Stimulated activated CD4-positive, alpha-beta T cell treated with anti-CD3 and anti-CD28 coated beads, Interleukin-12 subunit alpha, Interleukin-12 subunit beta, amount 100 ng/mL, for 48 hours (primary cell): ENCODE measurements at regions not wholly inside any gene's neighbourhood (a gene's known extent, or its start where the extent isn't known, plus 50 kb on each side); places are given as distances from the start of the nearest gene placed in this dataset.
A peak's percentile ranks its signal among the peaks of the same experiment; 100 is the strongest.
"Not testable (repeated sequence)": the region's sequence is repeated elsewhere in the genome, so short reads cannot be mapped to it uniquely, and the experiment has no call there.

Experiments used
- DNase-seq, 3 donors: peaks; one replicate each; pipeline ENCODE4 v3.0.0-alpha.2; 2020; ENCODE audit warnings: low read depth in 2 of 3, low spot score in 1 of 3

DNA sequence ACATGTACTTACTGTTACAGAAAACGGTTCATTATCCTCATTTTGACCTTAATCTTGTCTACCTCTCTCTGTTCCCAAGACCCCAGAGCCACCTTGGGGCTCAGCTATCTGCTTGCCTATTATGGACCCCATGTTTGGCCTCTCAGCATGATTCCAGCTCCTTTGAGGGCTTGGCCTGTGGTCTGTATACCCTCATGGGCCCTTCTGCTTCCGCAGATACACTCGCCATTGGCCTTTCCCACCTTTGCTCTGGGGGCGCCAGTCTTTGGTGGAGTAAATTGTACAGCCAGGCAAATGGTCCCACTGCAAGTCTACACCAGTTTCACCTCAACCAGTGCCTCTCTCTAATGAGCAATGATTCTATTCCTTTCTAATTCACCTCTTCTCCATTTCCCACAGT is 109.2 kb upstream of the ZNF746 start:
- DNase-seq, result no peak

GRCh38 chr7:149605696-149606095 is 108.1 kb upstream of the ZNF746 start:
- DNase-seq, result no peak

DNA sequence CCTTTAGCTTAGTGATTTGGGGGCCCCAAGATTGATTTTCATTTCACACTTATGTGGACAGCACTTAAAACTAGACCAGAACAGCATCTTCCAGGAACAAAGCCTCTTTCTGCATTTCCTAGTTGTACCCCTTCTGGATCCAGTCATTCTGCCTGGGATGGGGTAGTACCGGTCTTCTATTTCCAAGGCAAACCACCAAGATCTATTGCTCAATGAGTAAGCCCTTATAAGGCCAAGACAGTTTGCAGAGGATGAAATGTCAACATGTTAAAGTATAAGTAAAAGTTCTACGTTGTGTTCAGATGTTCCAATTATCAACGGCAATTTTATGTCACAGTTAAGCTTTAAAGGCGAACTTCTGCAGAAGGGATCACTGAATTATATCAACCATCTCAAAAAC is 106.9 kb upstream of the ZNF746 start:
- no peak for DNase-seq

DNA sequence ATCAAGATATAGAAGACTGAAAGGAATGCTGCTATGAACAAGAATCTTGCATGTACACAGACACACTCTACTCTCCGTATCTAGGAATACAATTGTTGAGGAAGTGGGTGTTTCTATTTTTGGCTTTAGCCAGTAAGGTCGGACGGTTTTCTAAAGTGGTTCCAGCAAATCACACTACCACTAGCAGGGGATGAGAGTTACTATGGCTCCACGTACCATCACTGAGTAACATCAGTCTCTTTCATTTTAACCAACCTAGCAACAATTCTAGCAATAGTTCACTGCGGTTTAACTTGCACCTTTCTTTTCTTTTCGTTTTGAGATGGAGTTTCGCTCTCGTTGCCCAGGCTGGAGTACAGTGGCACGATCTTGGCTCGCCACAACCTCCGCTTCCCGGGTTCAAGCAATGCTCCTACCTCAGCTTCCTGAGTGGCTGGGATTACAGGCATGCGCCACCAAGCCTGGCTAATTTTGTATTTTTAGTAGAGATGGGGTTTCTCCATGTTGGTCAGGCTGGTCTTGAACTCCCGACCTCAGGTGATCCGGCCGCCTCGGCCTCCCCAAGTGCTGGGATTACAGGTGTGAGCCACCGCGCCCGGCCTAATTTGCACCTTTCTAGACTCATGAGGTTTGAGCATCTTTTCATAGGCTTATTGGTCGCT is 103.2 kb upstream of the ZNF746 start:
- peak; percentile 34 to 57 (median 52) for DNase-seq

- no peak for DNase-seq
Observed at GRCh38 chr7:149599636-149600206, 102.1 kb upstream of the ZNF746 start.

- no peak for DNase-seq
Observed at GRCh38 chr7:149598721-149599308, 101.2 kb upstream of the ZNF746 start.

DNA sequence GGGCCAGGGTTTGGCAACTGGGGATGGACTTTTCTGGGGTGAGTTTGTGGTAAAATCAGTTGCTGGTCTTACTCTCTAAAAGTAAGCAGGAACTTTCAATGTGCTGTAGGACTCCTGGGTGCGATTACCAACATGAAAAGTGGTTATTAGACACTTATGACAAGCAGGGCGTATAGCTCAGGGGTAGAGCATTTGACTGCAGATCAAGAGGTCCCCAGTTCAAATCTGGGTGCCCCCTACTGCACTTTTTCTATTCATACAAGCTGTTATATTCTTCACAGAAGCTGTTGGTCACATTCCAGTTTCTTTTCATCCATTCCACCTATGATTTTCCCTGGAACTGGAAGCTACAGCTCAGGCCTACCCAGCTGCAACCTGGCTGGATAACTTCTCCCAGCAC is 100.2 kb upstream of the ZNF746 start:
- DNase-seq, result not testable (repeated sequence)

- DNase-seq, result no peak
Observed at GRCh38 chr7:149595541-149595940, 97.9 kb upstream of the ZNF746 start.

GRCh38 chr7:149595078-149595477 is 97.5 kb upstream of the ZNF746 start:
- no peak for DNase-seq

- no peak for DNase-seq
Observed at GRCh38 chr7:149588930-149589329, 91.3 kb upstream of the ZNF746 start.

DNA sequence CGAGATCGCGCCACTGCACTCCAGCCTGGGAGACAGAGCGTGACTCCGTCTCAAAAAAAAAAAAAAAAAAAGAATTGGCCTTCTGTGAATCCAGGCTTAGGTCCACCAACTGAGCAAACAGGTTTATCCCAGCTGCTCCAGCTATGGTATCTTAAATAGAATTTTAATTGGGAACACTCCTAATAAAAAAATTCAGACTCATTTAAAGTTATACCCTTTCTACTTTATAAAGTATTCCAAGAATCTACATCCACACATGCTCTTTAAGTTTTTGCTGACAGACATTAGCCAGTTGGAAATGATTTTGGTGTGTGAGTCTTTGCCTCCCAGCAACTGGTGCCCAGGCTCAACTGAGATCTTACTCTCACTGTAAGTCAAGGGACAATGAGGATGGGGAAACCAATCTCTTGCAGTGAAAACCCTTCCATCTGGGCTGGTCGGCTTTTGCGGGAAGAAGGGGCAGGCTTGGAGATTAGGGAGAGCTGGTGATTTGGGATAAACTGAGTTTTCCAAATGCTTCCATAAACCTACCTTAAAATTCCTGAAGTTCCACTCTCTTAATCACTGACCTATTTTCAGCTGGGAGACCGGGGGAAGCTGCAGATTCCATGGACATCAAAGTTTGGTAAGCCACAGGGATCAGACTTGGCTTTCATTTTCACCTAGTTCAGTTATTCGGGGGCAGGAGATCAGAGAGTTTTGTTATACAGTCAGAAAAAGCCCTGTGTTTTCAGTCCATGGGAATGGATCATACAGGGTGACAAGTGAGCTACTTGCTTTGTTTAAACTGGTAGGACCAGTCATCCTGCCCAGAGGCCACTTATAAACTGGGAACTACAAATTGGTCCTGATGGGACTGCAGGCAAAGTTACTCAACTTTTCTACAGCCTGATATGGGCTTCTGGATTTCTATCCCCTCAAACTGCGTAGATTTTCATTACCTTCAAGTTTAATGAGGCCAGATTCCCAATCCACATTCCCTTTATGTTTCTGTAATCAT is 89.3 kb upstream of the ZNF746 start:
- DNase-seq, result no peak

GRCh38 chr7:149584530-149584929 is 86.9 kb upstream of the ZNF746 start:
- DNase-seq, result no peak

DNA sequence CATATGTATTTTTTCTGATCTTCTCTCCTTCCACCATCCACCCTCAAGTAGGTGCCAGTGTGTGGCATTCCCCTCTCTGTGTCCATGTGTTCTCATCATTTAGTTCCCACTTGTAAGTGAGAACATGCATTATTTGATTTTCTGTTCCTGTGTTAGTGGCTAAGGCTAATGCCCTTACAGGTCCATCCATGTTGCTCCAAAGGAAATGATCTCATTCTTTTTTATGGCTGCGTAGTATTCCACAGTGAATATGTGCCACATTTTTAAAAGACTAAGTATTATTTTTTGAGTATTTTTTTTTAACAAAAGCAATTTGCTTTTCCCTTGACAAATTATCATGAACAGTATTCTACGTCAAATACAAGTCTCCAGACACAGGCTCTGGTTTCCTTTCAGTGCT is 86.4 kb upstream of the ZNF746 start:
- DNase-seq, result no peak

DNA sequence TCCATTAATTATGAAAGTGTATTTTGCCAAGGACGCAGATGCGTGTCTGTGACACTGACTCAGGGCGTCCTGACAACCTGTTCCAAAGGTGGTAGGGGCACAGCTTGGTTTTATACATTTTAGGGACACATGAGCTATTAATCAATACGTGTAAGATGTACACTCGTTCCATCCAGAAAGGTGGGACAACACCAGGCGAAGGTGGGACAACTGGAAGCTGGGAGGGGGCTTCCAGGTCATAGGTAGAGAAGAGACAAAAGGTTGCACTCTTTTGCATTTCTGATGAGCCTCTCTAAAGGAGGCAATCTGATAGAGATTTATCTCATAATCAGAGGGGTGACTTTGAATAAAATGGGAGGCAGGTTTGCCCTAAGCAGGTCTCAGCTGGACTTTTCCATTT is 82.7 kb upstream of the ZNF746 start:
- DNase-seq, result no peak

- DNase-seq, result not testable (repeated sequence)
Observed at GRCh38 chr7:149579365-149579764, 81.8 kb upstream of the ZNF746 start.

DNA sequence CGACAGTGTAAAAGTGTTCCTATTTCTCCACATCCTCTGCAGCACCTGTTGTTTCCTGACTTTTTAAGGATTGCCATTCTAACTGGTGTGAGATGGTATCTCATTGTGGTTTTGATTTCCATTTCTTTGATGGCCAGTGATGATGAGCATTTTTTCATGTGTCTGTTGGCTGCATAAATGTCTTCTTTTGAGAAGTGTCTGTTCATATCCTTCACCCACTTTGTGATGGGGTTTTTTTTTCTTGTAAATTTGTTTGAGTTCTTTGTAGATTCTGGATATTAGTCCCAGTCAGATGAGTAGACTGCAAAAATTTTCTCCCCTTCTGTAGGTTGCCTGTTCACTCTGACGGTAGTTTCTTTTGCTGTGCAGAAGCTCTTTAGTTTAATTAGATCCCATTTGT is 76.8 kb upstream of the ZNF746 start:
- DNase-seq, result not testable (repeated sequence)

GRCh38 chr7:149573519-149573918 is 75.9 kb upstream of the ZNF746 start:
- DNase-seq, result no peak

- not testable (repeated sequence) for DNase-seq
Observed at GRCh38 chr7:149572920-149573319, 75.3 kb upstream of the ZNF746 start.

DNA sequence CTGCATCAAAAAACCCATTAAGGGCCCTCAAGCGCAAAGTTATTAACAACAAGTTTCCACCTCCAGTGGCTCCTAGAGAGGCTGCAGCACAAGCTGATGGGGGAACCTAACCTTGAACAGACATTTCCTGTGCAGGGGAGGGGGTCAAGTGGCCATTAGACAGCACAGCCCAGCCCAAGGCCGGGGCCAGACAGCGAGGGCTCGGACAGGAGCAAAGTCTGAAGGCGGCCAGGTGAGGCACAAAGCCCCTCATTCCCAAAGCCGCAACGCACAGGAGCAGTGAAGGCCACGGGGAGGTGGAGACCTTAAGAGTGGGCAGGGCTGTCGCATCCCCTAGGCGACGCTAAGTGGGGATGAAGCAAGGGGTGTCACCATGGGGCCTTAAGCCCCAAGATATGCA is 73.2 kb upstream of the ZNF746 start:
- no peak for DNase-seq

DNA sequence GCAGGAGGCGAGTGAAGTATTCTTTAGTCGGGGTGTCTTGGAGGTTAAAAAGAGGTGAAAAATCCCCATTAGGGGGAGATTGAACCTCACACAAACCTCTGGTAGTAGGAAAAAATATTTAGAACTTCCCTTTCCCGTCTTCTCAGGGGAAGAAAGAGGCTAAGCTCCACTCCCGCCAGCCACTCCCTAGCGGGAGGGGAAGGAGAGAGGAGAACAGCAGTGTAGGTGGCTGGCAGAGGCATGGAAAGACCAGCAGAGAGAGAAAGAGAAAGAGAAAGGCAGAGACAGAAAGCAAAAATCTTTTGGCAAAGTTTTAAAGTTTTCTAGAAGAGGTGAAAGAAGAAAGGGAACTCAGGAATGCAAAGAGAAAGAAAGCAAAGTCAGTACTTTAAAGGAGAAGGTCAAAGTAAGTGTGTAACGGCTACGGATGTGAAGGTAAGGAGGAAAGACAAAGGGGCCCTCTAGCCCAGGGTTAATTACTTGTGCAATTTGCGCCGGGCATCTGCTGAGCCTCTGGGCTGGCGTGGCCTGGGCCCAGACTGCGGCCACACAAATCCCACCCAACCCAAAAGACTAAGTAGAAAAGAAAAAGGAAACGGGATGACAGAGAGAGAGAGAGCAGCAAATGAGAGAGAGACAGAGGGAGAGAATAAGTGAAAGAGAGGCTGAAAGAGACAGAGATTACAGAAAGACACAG is 72.3 kb upstream of the ZNF746 start:
- DNase-seq, result no peak
